ENCODE measurements at regions not wholly inside any gene's neighbourhood (a gene's known extent, or its start where the extent isn't known, plus 50 kb on each side); places are given as distances from the start of the nearest gene placed in this dataset.

DNA sequence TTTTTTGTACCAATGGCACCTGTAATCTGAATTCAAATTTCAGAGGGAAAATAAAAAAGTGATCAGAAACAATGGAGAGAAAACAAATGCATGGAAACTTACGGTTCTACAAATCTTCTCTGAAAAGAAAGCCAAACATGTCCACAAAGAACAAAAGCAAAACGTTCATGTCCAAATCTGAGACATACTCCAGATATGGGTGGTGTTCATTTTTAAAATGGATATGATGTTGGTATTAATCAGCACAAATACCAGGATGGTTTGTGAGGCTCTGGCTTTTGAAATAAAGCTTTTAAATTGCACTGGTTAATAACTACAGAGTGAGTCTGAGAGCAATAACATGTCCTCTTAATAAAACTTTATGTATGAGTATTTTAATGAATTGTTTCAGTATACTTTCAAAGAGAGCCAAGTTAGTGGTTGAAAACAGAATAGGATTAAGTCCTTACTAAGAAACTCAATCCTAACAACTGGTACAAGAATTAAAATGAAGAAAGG, 366.4 kb downstream of the INHBA start (continued):
- TF ChIP-seq, protein P1, sequence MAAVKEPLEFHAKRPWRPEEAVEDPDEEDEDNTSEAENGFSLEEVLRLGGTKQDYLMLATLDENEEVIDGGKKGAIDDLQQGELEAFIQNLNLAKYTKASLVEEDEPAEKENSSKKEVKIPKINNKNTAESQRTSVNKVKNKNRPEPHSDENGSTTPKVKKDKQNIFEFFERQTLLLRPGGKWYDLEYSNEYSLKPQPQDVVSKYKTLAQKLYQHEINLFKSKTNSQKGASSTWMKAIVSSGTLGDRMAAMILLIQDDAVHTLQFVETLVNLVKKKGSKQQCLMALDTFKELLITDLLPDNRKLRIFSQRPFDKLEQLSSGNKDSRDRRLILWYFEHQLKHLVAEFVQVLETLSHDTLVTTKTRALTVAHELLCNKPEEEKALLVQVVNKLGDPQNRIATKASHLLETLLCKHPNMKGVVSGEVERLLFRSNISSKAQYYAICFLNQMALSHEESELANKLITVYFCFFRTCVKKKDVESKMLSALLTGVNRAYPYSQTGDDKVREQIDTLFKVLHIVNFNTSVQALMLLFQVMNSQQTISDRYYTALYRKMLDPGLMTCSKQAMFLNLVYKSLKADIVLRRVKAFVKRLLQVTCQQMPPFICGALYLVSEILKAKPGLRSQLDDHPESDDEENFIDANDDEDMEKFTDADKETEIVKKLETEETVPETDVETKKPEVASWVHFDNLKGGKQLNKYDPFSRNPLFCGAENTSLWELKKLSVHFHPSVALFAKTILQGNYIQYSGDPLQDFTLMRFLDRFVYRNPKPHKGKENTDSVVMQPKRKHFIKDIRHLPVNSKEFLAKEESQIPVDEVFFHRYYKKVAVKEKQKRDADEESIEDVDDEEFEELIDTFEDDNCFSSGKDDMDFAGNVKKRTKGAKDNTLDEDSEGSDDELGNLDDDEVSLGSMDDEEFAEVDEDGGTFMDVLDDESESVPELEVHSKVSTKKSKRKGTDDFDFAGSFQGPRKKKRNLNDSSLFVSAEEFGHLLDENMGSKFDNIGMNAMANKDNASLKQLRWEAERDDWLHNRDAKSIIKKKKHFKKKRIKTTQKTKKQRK (IDR thresholded peaks at IDR 0.05; ENCODE audit: low read depth, low read length): no peak
- TF ChIP-seq SUZ12 (IDR thresholded peaks at IDR 0.05; ENCODE audit: unreplicated experiment) (no peak), YY1 (IDR thresholded peaks at IDR 0.05; ENCODE audit: low read depth, low read length) (no peak), ZBED1 (IDR thresholded peaks at IDR 0.05; ENCODE audit: borderline replicate concordance) (no peak), NR2C1 (IDR thresholded peaks at IDR 0.05) (no peak), FOXM1 (IDR thresholded peaks at IDR 0.05; ENCODE audit: low read depth, low read length) (no peak), ZZZ3 (IDR thresholded peaks at IDR 0.05; ENCODE audit: control insufficient read depth, insufficient read length, low read depth) (no peak), ZNF622 (IDR thresholded peaks at IDR 0.05) (no peak), GATAD2B (conservative IDR thresholded peaks at IDR 0.05; ENCODE audit: low read depth) (no peak), SP1 (IDR thresholded peaks at IDR 0.05; ENCODE audit: low read depth, low read length) (no peak), CBFB (IDR thresholded peaks at IDR 0.05; ENCODE audit: low read depth) (no peak), SMAD1 (IDR thresholded peaks at IDR 0.05; ENCODE audit: low read depth, partially characterized antibody) (no peak), MYB (IDR thresholded peaks at IDR 0.05; ENCODE audit: borderline replicate concordance, low read depth, low read length) (no peak), IRF4 (IDR thresholded peaks at IDR 0.05; ENCODE audit: low read depth, low read length) (no peak)
- TF ChIP-seq, protein P2, sequence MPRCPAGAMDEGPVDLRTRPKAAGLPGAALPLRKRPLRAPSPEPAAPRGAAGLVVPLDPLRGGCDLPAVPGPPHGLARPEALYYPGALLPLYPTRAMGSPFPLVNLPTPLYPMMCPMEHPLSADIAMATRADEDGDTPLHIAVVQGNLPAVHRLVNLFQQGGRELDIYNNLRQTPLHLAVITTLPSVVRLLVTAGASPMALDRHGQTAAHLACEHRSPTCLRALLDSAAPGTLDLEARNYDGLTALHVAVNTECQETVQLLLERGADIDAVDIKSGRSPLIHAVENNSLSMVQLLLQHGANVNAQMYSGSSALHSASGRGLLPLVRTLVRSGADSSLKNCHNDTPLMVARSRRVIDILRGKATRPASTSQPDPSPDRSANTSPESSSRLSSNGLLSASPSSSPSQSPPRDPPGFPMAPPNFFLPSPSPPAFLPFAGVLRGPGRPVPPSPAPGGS (IDR thresholded peaks at IDR 0.05; ENCODE audit: borderline replicate concordance, insufficient read depth, low read depth, low read length, poor library complexity, severe bottlenecking): no peak

Data from GM12878 (cell line).